ENCODE measurements at regions not wholly inside any gene's neighbourhood (a gene's known extent, or its start where the extent isn't known, plus 50 kb on each side); places are given as distances from the start of the nearest gene placed in this dataset.
A peak's percentile ranks its signal among the peaks of the same experiment; 100 is the strongest.
"Not testable (repeated sequence)": the region's sequence is repeated elsewhere in the genome, so short reads cannot be mapped to it uniquely, and the experiment has no call there.

GRCh38 chr1:161454865-161455707 lies 50.2 kb upstream of the FCGR2A start:
- H3K9me3 ChIP-seq; H3K4me1 ChIP-seq; H3K4me3 ChIP-seq; H3K27ac ChIP-seq; H3K36me3 ChIP-seq; H3K27me3 ChIP-seq; intact Hi-C loops (cut with DNase I); DNase-seq (ENCODE audit: low spot score in 2 of 2): not testable (repeated sequence)

- H3K27me3 ChIP-seq; H3K4me1 ChIP-seq; intact Hi-C loops (cut with DNase I); H3K9me3 ChIP-seq; H3K36me3 ChIP-seq; H3K27ac ChIP-seq; H3K4me3 ChIP-seq: not testable (repeated sequence)
- DNase-seq (ENCODE audit: low spot score in 2 of 2): peak in 1 of 2 donors; percentile 24
Observed at GRCh38 chr1:161453950-161454864, 51.0 kb upstream of the FCGR2A start.

GRCh38 chr1:161451698-161452348 lies 53.4 kb upstream of the FCGR2A start:
- H3K4me1 ChIP-seq; H3K36me3 ChIP-seq; DNase-seq (ENCODE audit: low spot score in 2 of 2); H3K27me3 ChIP-seq; H3K27ac ChIP-seq; H3K9me3 ChIP-seq; intact Hi-C loops (cut with DNase I); H3K4me3 ChIP-seq: not testable (repeated sequence)

- H3K27me3 ChIP-seq; H3K36me3 ChIP-seq; DNase-seq (ENCODE audit: low spot score in 2 of 2); intact Hi-C loops (cut with DNase I); H3K4me3 ChIP-seq; H3K4me1 ChIP-seq; H3K9me3 ChIP-seq; H3K27ac ChIP-seq: not testable (repeated sequence)
Observed at GRCh38 chr1:161447760-161448332, 57.4 kb upstream of the FCGR2A start.

- DNase-seq (ENCODE audit: low spot score in 2 of 2); H3K9me3 ChIP-seq; H3K27me3 ChIP-seq; H3K4me3 ChIP-seq; H3K27ac ChIP-seq; intact Hi-C loops (cut with DNase I); H3K4me1 ChIP-seq; H3K36me3 ChIP-seq: not testable (repeated sequence)
Observed at GRCh38 chr1:161447040-161447759, 58.1 kb upstream of the FCGR2A start.

GRCh38 chr1:161444725-161445124 lies 60.5 kb upstream of the FCGR2A start:
- peak; percentile 26 to 76 for DNase-seq (ENCODE audit: low spot score in 2 of 2)
- H3K27ac ChIP-seq; H3K4me1 ChIP-seq; H3K4me3 ChIP-seq; H3K36me3 ChIP-seq; intact Hi-C loops (cut with DNase I); H3K27me3 ChIP-seq; H3K9me3 ChIP-seq: not testable (repeated sequence)

- intact Hi-C loops (cut with DNase I); H3K9me3 ChIP-seq; H3K27ac ChIP-seq: not testable (repeated sequence)
Observed at GRCh38 chr1:161444255-161444654, 61.0 kb upstream of the FCGR2A start.

GRCh38 chr1:161440312-161440894 lies 64.9 kb upstream of the FCGR2A start:
- peaks cover 0 to 12% of the 10 kb centered on the region in 2 donors for H3K9me3 ChIP-seq
- peak; percentile 28 to 48 (median 34) for TF ChIP-seq CTCF (IDR thresholded peaks at IDR 0.05)
- no peaks in the 10 kb centered on the region for H3K27me3 ChIP-seq
- H3K27ac ChIP-seq: peak overlapping the region in 1 of 2 donors; percentile 51
- H3K4me1 ChIP-seq: no peaks in the 10 kb centered on the region
- peak overlapping the region; percentile 41 to 50 for H3K4me3 ChIP-seq
- no peaks in the 10 kb centered on the region for H3K36me3 ChIP-seq
- intact Hi-C loops (cut with DNase I): no loop called here
- DNase-seq (ENCODE audit: low spot score in 2 of 2): peak in 1 of 2 donors; percentile 63

More at GRCh38 chr1:161444255-161444654, 61.0 kb upstream of the FCGR2A start:
- not testable (repeated sequence) for H3K27me3 ChIP-seq; H3K4me3 ChIP-seq; H3K36me3 ChIP-seq; H3K4me1 ChIP-seq; DNase-seq (ENCODE audit: low spot score in 2 of 2)

Data from ascending aorta (tissue), 2 donors.